Stimulated activated CD4-positive, alpha-beta T cell treated with anti-CD3 and anti-CD28 coated beads, TNF-alpha, amount 100 ng/mL, for 4 hours (primary cell): ENCODE measurements at regions not wholly inside any gene's neighbourhood (a gene's known extent, or its start where the extent isn't known, plus 50 kb on each side); places are given as distances from the start of the nearest gene placed in this dataset.
"Not testable (repeated sequence)": the region's sequence is repeated elsewhere in the genome, so short reads cannot be mapped to it uniquely, and the experiment has no call there.

Experiments
- DNase-seq, 3 experiments: peaks; one replicate each; pipeline ENCODE4 v3.0.0-alpha.2; 2020; ENCODE audit warnings: low read depth in 3 of 3

GRCh38 chr1:143784239-143784882, 187.4 kb downstream of the FAM72C start:
- DNase-seq: not testable (repeated sequence)

GRCh38 chr1:143778178-143778577, 193.6 kb downstream of the FAM72C start:
- not testable (repeated sequence) for DNase-seq

GRCh38 chr1:143764831-143765230, 207.0 kb downstream of the FAM72C start:
- not testable (repeated sequence) for DNase-seq

- DNase-seq: not testable (repeated sequence)
Observed at GRCh38 chr1:143760366-143760765, 211.4 kb downstream of the FAM72C start.

GRCh38 chr1:143755961-143756360, 215.8 kb downstream of the FAM72C start:
- DNase-seq: not testable (repeated sequence)

- DNase-seq: no peak
Observed at GRCh38 chr1:143748906-143749305, 222.9 kb downstream of the FAM72C start.

GRCh38 chr1:143736562-143736961, 235.2 kb downstream of the FAM72C start:
- no peak for DNase-seq

GRCh38 chr1:143735764-143736461, 235.9 kb downstream of the FAM72C start:
- no peak for DNase-seq

- DNase-seq: not testable (repeated sequence)
Observed at GRCh38 chr1:143734261-143734660, 237.5 kb downstream of the FAM72C start.

GRCh38 chr1:143730890-143731289, 240.9 kb downstream of the FAM72C start:
- DNase-seq: not testable (repeated sequence)

GRCh38 chr1:143729449-143730111, 242.2 kb downstream of the FAM72C start:
- peak in 2 of 3 experiments; percentile 9 to 18 for DNase-seq

GRCh38 chr1:143728802-143729448, 242.9 kb downstream of the FAM72C start:
- not testable (repeated sequence) for DNase-seq

- no peak for DNase-seq
Observed at GRCh38 chr1:143727263-143727662, 244.5 kb downstream of the FAM72C start.

- DNase-seq: no peak
Observed at GRCh38 chr1:143721024-143721373, 250.8 kb downstream of the FAM72C start.

- no peak for DNase-seq
Observed at GRCh38 chr1:143720087-143721023, 251.4 kb downstream of the FAM72C start.

GRCh38 chr1:143718524-143718923, 253.3 kb downstream of the FAM72C start:
- no peak for DNase-seq

- no peak for DNase-seq
Observed at GRCh38 chr1:143718021-143718420, 253.8 kb downstream of the FAM72C start.

- no peak for DNase-seq
Observed at GRCh38 chr1:143717434-143717833, 254.4 kb downstream of the FAM72C start.

- not testable (repeated sequence) for DNase-seq
Observed at GRCh38 chr1:143714913-143715312, 256.9 kb downstream of the FAM72C start.

- not testable (repeated sequence) for DNase-seq
Observed at GRCh38 chr1:143709606-143710259, 262.1 kb downstream of the FAM72C start.

- not testable (repeated sequence) for DNase-seq
Observed at GRCh38 chr1:143702739-143703138, 269.0 kb downstream of the FAM72C start.
